ENCODE measurements at regions not wholly inside any gene's neighbourhood (a gene's known extent, or its start where the extent isn't known, plus 50 kb on each side); places are given as distances from the start of the nearest gene placed in this dataset.
"Not testable (repeated sequence)": the region's sequence is repeated elsewhere in the genome, so short reads cannot be mapped to it uniquely, and the experiment has no call there.

DNA sequence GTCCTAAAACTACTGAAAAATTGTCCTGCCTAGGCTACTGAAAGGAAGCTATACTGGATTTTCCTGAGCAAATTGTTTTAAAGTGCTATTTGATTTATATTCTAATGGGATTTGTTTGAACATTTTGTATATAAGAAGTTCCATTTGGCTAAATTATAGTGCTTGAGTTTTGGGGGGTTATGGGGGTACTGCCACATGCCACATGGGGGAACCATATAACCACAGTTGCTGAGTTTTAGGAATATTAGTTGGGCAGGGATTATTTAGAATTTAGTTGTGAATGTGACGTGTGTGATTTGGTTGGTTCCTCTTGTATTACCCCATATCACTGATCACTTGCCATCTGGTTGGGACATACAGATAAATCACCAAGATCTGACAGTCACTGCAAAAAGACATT, 224.5 kb upstream of the TAPT1 start:
- no peak for DNase-seq (ENCODE audit: low spot score)

GRCh38 chr4:16450031-16450430, 223.8 kb upstream of the TAPT1 start:
- DNase-seq (ENCODE audit: low spot score), result no peak

GRCh38 chr4:16449406-16449805, 223.1 kb upstream of the TAPT1 start:
- no peak for DNase-seq (ENCODE audit: low spot score)

GRCh38 chr4:16448241-16448840, 222.1 kb upstream of the TAPT1 start:
- DNase-seq (ENCODE audit: low spot score), result no peak

GRCh38 chr4:16443504-16444088, 217.3 kb upstream of the TAPT1 start:
- peak; percentile 24 for DNase-seq (ENCODE audit: low spot score)

DNA sequence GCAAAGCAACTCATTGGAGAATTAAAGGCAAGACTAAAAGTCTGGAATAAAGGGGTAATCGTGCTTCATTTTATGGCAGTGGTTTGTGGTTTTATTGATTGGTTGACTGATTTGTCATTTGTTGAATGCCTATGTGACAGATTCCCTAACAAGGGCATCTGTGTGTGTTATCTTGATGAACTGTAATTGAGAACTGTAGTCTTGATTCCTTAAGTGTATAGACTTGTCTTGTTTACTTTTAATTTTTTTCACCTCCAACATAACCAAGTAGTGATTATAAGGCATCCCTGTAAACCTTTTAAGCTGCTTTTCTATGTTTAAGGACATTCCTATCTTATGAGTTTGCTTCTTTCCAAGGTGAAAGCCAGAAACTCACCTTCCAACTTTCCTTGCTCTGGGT, 216.0 kb upstream of the TAPT1 start:
- no peak for DNase-seq (ENCODE audit: low spot score)

- DNase-seq (ENCODE audit: low spot score), result no peak
Measured at GRCh38 chr4:16439768-16440167, 213.5 kb upstream of the TAPT1 start.

DNA sequence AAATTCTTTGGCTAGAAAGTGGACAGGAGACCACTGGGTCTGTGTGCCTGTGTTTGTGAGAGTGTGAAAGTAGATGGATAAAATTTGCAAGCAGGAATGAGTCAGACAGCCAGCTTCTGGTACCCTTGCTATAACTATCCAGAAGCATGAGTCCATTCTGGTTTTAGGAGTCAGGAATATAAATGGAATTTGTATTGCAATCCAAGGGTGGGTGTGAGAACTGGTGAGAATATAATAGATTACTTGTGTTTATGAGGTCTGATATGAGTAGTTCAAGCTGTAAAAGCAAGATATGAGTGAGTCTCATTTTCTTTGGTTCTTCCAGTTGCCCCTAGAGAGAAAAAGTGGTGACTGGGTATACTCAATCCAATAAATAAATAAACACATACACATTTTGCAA, 212.7 kb upstream of the TAPT1 start:
- no peak for DNase-seq (ENCODE audit: low spot score)

DNA sequence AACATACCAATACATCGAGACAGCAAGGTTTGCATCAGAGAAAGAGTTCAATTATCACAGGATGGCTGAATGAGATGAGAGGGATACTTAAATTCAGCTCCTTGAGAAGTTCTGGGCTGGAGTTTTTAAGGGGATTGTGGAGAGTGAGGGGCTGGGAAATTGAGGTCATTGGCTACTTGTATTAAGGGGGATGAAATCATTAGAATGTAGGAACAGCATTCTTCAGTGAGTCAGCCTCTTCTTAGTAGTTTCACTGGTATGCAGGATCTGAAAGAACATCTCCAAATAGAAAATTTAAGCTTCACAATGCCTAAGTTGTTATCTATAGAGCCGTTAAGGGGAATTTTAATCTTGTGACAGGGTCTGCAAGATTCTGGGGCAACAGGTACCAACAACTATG, 211.6 kb upstream of the TAPT1 start:
- DNase-seq (ENCODE audit: low spot score), result no peak

DNA sequence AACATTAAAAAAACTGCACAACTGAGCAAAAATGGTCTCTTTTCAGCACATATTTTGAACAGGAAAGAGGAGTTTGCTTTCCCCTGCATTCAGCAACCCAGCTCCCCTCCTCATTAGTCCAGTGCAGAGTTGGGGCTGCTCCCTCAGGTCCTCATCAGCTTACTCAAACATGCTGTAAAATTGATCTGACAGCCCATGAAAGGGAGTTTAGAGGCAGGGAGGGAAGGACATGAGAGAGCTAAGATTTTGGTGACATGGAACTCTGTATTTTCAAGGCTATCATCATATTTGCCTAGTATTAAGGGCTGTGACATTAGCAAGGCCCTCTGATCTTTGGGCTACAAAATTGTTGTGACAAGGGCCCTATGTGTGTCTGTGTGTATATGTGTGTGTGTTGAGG, 205.6 kb upstream of the TAPT1 start:
- DNase-seq (ENCODE audit: low spot score), result no peak

DNA sequence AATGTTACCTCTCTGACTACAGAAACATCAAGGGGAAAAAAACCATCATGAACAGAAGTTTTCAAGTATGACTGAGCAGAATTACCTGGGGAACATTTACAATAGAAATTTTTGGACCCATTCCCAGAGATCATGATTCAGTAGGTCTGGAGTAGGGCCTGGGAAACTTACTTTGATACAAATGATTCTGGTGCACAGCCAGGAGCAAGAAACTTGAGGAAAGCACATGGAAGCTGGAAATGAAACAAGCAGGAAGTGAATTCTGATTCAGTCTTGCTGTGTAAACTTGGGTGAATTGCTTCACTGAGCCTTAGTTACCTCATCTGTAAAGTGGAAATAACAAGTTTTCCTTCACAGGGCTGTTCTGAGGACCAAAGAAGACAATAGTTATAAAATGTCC, 192.5 kb upstream of the TAPT1 start:
- DNase-seq (ENCODE audit: low spot score), result no peak

DNA sequence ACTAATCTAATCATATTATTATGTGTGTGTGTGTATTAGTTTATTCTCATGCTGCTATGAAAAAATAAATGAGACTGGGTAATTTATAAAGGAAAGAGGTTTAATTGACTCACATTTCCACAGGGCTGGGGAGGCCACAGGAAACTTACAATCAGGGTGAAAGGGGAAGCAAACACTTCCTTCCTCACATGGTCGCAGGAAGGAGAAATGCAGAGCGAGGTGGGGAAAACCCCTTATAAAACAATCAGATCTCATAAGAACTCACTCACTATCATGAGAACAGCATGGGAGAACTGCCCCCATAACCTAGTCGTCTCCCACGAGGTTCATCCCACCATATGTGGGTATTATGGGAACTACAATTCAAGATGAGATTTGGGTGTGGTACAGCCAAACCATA, 190.9 kb upstream of the TAPT1 start:
- no peak for DNase-seq (ENCODE audit: low spot score)

- DNase-seq (ENCODE audit: low spot score), result no peak
Measured at GRCh38 chr4:16416601-16417000, 190.3 kb upstream of the TAPT1 start.

- no peak for DNase-seq (ENCODE audit: low spot score)
Measured at GRCh38 chr4:16415751-16416150, 189.5 kb upstream of the TAPT1 start.

GRCh38 chr4:16413814-16414555, 187.7 kb upstream of the TAPT1 start:
- no peak for DNase-seq (ENCODE audit: low spot score)

DNA sequence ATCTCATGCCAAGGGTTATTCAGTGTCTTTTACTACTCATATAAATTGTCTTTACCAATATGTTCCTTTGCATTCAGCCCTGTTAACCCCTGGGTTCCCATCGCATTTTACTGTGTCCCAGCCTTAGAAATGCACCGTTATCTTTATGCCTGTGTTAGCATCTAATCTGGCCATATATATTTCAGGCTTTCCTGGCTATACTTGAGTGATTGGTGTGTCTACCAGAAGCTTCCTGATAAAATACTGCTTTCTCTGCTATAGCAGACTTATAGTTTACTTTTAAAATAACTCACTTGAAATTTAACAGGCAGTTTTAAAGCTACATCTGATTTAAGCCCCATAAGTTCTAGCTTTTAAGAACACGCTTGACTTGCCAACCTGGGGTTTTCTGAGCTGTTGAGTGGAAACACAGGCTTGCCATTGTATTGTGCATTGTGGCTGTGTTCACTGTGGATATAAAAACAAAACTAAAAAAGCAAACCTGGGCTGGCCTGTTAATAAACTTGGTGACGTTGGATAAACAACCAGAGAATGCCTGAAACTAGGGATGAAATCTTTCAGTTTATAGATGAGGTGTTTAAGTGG, 185.3 kb upstream of the TAPT1 start:
- DNase-seq (ENCODE audit: low spot score), result no peak

DNA sequence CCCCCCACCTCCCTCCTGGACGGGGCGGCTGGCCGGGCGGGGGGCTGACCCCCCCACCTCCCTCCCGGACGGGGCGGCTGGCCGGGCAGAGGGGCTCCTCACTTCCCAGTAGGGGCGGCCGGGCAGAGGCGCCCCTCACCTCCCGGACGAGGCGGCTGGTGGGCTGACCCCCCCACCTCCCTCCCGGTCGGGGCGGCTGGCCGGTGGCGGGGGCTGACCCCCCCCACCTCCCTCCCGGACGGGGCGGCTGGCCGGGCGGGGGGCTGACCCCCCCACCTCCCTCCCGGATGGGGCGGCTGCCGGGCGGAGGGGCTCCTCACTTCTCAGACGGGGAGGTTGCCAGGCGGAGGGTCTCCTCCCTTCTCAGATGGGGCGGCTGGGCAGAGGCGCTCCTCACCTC, 166.9 kb upstream of the TAPT1 start:
- DNase-seq (ENCODE audit: low spot score), result not testable (repeated sequence)

DNA sequence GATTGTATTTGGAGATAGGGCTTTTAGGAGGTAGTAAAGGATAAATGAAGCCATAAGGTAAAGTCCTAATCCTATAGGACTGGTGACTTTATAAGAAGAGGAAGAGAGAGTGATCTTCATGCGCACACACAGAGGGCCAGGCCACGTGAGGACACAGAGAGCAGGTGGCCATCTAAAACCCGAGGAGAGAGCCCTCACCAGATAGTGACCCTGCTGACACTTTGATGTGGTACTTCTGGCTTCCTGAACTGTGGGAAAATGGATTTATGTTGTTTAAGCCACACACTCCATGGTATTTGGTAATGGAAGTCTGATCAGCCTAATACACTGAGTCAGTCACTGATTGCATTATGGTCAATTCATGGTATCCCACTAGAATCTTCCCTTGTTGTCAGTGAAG, 164.9 kb upstream of the TAPT1 start:
- no peak for DNase-seq (ENCODE audit: low spot score)

DNA sequence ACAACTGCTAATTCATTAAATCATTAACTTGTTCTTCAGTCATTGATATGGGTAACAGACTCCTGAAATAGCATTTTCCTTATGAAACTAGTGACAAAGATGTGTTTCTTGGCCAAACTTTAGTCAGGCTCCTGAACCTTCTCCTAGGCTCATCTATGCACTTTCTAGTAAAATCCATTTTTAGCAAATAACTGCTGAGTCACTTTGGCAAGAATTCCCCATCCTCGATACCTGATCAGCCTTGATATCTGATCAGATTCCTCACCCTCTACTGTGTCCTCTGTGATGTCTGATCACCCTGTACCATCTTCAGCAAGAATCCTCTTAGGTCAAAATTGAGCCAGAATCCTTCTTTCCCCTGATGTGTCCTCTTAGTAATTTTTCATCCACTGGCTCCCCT, 161.2 kb upstream of the TAPT1 start:
- DNase-seq (ENCODE audit: low spot score), result no peak

DNA sequence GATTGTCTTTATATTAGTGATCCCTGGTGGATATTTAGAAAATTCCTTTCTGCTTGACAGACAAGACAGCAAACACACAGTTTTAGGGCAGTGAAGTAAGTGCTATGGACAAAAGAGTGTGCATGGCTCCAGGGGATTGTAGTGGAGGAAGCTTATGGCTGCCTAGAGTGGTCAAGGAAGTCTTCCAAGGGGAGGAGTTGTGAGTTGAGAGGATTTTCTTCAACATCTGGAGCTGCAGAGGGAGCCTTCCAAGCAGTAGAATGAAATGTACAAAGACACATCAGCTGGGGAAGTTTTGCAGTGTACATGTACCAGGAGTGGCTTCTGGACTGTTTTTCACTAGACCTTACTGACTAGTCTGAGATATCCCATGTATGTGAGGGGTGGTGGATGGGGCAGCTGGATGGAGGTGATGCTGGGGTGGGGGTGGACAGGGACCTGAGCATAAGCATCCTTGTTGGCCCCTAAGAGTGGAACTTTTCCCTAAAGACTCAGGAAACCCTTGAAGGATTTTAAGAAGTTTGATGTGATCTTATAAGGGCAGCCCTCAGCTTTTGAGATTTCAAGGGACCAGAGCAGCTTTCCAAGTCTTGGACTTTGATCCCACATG, 160.5 kb upstream of the TAPT1 start:
- DNase-seq (ENCODE audit: low spot score), result no peak

- no peak for DNase-seq (ENCODE audit: low spot score)
Measured at GRCh38 chr4:16384576-16384975, 158.3 kb upstream of the TAPT1 start.

GRCh38 chr4:16382571-16382970, 156.3 kb upstream of the TAPT1 start:
- no peak for DNase-seq (ENCODE audit: low spot score)

GRCh38 chr4:16377887-16378286, 151.6 kb upstream of the TAPT1 start:
- DNase-seq (ENCODE audit: low spot score), result no peak

Data from activated CD4-positive, alpha-beta T cell treated with anti-CD3 and anti-CD28 coated beads, Interleukin-2, Interleukin-4, amounts not matched to agents 100 ng/mL and 50 ng/mL, durations not matched to agents 16 hours and 8 hours (primary cell).